ENCODE measurements at regions not wholly inside any gene's neighbourhood (a gene's known extent, or its start where the extent isn't known, plus 50 kb on each side); places are given as distances from the start of the nearest gene placed in this dataset.

DNA sequence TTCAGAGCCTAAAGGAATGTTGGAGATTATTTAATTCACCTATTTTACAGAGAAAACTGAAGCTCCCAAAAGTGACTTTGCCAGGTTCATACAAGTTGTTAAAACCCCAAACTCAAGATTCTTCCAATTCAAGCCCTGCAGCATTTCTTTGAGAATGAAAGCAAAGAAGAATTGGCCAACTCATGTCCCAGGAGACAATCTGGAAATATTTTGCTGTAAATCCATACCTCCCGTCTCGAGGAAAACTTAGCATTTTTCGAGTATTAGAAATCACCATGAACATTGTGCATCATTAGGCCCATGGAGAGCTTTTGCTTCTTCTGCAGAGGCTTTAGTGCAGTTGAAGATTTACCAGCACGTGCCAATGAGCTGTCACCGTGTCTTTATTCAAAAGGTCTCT lies 176.4 kb upstream of the KCNJ16 start:
- no peaks in the 10 kb centered on the region for H3K79me2 ChIP-seq (ENCODE audit: low read length)
- TF ChIP-seq, protein P1, sequence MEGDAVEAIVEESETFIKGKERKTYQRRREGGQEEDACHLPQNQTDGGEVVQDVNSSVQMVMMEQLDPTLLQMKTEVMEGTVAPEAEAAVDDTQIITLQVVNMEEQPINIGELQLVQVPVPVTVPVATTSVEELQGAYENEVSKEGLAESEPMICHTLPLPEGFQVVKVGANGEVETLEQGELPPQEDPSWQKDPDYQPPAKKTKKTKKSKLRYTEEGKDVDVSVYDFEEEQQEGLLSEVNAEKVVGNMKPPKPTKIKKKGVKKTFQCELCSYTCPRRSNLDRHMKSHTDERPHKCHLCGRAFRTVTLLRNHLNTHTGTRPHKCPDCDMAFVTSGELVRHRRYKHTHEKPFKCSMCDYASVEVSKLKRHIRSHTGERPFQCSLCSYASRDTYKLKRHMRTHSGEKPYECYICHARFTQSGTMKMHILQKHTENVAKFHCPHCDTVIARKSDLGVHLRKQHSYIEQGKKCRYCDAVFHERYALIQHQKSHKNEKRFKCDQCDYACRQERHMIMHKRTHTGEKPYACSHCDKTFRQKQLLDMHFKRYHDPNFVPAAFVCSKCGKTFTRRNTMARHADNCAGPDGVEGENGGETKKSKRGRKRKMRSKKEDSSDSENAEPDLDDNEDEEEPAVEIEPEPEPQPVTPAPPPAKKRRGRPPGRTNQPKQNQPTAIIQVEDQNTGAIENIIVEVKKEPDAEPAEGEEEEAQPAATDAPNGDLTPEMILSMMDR (IDR thresholded peaks at IDR 0.05; ENCODE audit: low read depth, low read length) = no peak
- TF ChIP-seq EZH2phosphoT487 (IDR thresholded peaks at IDR 0.05; ENCODE audit: low read depth) = no peak
- no peak overlapping the region for H3K4me3 ChIP-seq (ENCODE audit: low read length)
- no peak overlapping the region for H2AFZ ChIP-seq (ENCODE audit: low read depth, low read length)
- H3K9ac ChIP-seq (ENCODE audit: low read length) = no peak overlapping the region
- no peak overlapping the region for H3K27ac ChIP-seq (ENCODE audit: low read length)
- no peaks in the 10 kb centered on the region for H3K9me3 ChIP-seq (ENCODE audit: insufficient read depth, low read length)
- peaks cover 19% of the 10 kb centered on the region for H3K4me1 ChIP-seq (ENCODE audit: low read length)
- H4K20me1 ChIP-seq (ENCODE audit: insufficient read depth, low read length) = no peaks in the 10 kb centered on the region
- H3K27me3 ChIP-seq (ENCODE audit: low read depth, low read length) = no peaks in the 10 kb centered on the region
- H3K36me3 ChIP-seq (replicated peaks; ENCODE audit: low read depth, low read length) = no peaks in the 10 kb centered on the region
- H3K4me2 ChIP-seq (ENCODE audit: low read length) = no peak overlapping the region

DNA sequence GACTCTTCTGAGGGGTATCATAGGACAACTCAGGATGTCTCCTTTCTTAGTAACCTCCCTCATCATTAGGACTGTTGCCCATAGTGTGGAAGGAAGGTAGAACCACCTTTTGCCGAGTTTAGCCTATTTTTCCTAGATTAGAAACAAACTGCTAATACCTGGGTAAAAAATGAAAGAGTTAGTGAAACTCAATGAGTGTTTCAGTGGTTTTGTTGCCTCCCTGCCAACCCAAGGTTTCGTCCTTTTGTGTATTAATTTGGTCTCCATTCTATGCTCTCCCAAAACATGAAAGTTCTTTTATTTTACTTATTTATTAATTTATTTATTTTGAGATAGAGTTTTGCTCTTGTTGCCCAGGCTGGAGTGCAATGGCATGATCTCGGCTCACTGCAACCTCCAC lies 174.9 kb upstream of the KCNJ16 start:
- H3K27ac ChIP-seq (ENCODE audit: low read length) = no peak overlapping the region
- no peak overlapping the region for H3K4me3 ChIP-seq (ENCODE audit: low read length)
- peak overlapping the region; percentile 7; the same call in 1 of the 2 replicates for H3K4me2 ChIP-seq (ENCODE audit: low read length)
- H2AFZ ChIP-seq (ENCODE audit: low read depth, low read length) = 0 out of 2 replicates have a peak overlapping the region, but pooled peaks have one; percentile 9
- H3K79me2 ChIP-seq (ENCODE audit: low read length) = no peaks in the 10 kb centered on the region
- H3K9me3 ChIP-seq (ENCODE audit: insufficient read depth, low read length) = no peaks in the 10 kb centered on the region
- H3K4me1 ChIP-seq (ENCODE audit: low read length) = peaks cover 19% of the 10 kb centered on the region
- no peak overlapping the region for H3K9ac ChIP-seq (ENCODE audit: low read length)
- H3K27me3 ChIP-seq (ENCODE audit: low read depth, low read length) = no peaks in the 10 kb centered on the region
- no peaks in the 10 kb centered on the region for H4K20me1 ChIP-seq (ENCODE audit: insufficient read depth, low read length)
- no peak for TF ChIP-seq EZH2phosphoT487 (IDR thresholded peaks at IDR 0.05; ENCODE audit: low read depth)
- no peaks in the 10 kb centered on the region for H3K36me3 ChIP-seq (replicated peaks; ENCODE audit: low read depth, low read length)

DNA sequence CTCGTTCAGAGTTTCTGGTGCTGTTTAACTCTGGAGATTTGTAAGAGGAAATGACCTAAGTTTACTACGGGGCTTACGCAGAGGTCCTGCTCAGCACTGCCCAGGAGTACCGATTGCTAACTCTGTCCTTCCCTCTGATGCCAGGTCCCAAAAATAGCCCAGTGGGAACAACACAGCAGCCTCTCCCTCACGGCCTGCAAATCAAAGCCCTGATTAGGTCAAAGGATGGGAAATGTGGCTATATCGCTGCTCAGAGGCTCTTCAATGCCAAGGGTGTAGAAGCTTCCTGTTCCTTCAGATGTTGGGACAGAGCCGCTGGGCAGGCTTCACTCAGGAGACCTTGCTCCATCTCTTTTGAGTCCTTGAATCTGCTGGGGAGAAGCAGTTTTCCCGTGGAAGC lies 174.2 kb upstream of the KCNJ16 start:
- TF ChIP-seq, protein P1 (IDR thresholded peaks at IDR 0.05; ENCODE audit: low read depth, low read length) = no peak
- TF ChIP-seq EZH2phosphoT487 (IDR thresholded peaks at IDR 0.05; ENCODE audit: low read depth) = no peak
- Histone ChIP-seq H3K9ac (ENCODE audit: low read length) (no peak overlapping the region), H3K79me2 (ENCODE audit: low read length) (no peaks in the 10 kb centered on the region), H3K27me3 (ENCODE audit: low read depth, low read length) (no peaks in the 10 kb centered on the region), H3K4me2 (ENCODE audit: low read length) (no peak overlapping the region), H2AFZ (ENCODE audit: low read depth, low read length) (no peak overlapping the region), H3K4me3 (ENCODE audit: low read length) (no peak overlapping the region), H3K4me1 (ENCODE audit: low read length) (peaks cover 12% of the 10 kb centered on the region), H3K9me3 (ENCODE audit: insufficient read depth, low read length) (no peaks in the 10 kb centered on the region), H3K27ac (ENCODE audit: low read length) (no peak overlapping the region), H3K36me3 (replicated peaks; ENCODE audit: low read depth, low read length) (no peaks in the 10 kb centered on the region), H4K20me1 (ENCODE audit: insufficient read depth, low read length) (no peaks in the 10 kb centered on the region)

DNA sequence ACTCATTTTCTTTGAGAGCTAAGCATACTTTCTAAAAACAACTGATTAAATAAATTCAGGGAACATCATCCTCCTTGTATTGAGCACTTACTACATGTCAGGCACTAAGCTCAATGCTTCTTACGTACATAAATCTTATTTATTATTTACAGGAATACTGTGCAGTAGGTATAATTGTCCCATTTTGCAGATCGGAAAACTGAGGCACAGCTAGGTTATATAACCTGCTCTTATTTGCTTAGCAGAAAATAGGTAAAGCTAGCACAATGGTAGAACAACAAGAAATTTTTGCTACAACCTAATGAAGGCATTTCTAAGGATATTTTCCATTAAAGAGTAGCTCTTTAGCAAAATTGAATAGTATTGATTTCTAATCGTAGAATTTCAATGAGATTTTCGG lies 168.7 kb upstream of the KCNJ16 start:
- H3K9ac ChIP-seq (ENCODE audit: low read length) = no peak overlapping the region
- no peaks in the 10 kb centered on the region for H4K20me1 ChIP-seq (ENCODE audit: insufficient read depth, low read length)
- no peaks in the 10 kb centered on the region for H3K36me3 ChIP-seq (replicated peaks; ENCODE audit: low read depth, low read length)
- TF ChIP-seq EZH2phosphoT487 (IDR thresholded peaks at IDR 0.05; ENCODE audit: low read depth) = no peak
- TF ChIP-seq, protein P1 (IDR thresholded peaks at IDR 0.05; ENCODE audit: low read depth, low read length) = no peak
- H3K79me2 ChIP-seq (ENCODE audit: low read length) = no peaks in the 10 kb centered on the region
- H3K9me3 ChIP-seq (ENCODE audit: insufficient read depth, low read length) = no peaks in the 10 kb centered on the region
- H3K4me2 ChIP-seq (ENCODE audit: low read length) = no peak overlapping the region
- H3K4me1 ChIP-seq (ENCODE audit: low read length) = peaks cover 11% of the 10 kb centered on the region
- no peak overlapping the region for H3K4me3 ChIP-seq (ENCODE audit: low read length)
- H2AFZ ChIP-seq (ENCODE audit: low read depth, low read length) = no peak overlapping the region
- no peak overlapping the region for H3K27ac ChIP-seq (ENCODE audit: low read length)
- no peaks in the 10 kb centered on the region for H3K27me3 ChIP-seq (ENCODE audit: low read depth, low read length)
